Suprapubic skin (tissue), 3 donors: ENCODE measurements at regions not wholly inside any gene's neighbourhood (a gene's known extent, or its start where the extent isn't known, plus 50 kb on each side); places are given as distances from the start of the nearest gene placed in this dataset.
"Not testable (repeated sequence)": the region's sequence is repeated elsewhere in the genome, so short reads cannot be mapped to it uniquely, and the experiment has no call there.

Source experiments
- CTCF ChIP-seq, 2 donors: fragments of 200-600 bp in 1 of 2; fragments of 450-650 bp in 1 of 2; sonication (generic) in 1 of 2; IDR thresholded peaks; one replicate each; pipeline ENCODE4 v1.5.1; 2016 to 2019; ENCODE audit warnings: antibody characterized with exemption in 2 of 2, mild to moderate bottlenecking in 1 of 2, moderate library complexity in 1 of 2
- POLR2A ChIP-seq, 2 donors: fragments of 450-650 bp; IDR thresholded peaks; one replicate each; pipeline ENCODE4 v1.6.1; 2017; ENCODE audit warnings: antibody characterized with exemption in 2 of 2, mild to moderate bottlenecking in 2 of 2, moderate library complexity in 2 of 2

GRCh38 chr21:9247616-9248317 is 1273.6 kb upstream of the TPTE start:
- TF ChIP-seq CTCF, POLR2A (IDR thresholded peaks at IDR 0.05): not testable (repeated sequence)
